SK-N-SH (cell line): ENCODE measurements at regions not wholly inside any gene's neighbourhood (a gene's known extent, or its start where the extent isn't known, plus 50 kb on each side); places are given as distances from the start of the nearest gene placed in this dataset.

Experiments used
- CTCF ChIA-PET: fragments of 300-600, 350-600 bp; formaldehyde crosslinking; extraction: SDS; loops from one replicate; lab custom pipeline; 2021; lab: Yijun Ruan, JAX
- POLR2A ChIA-PET: fragments of 350-600 bp; sonication (Branson Sonifier 250); formaldehyde crosslinking; extraction: SDS; loops from one replicate; lab custom pipeline; 2020; ENCODE audit warnings: antibody characterized with exemption, inconsistent platforms; lab: Yijun Ruan, JAX
- DNase-seq: peaks from one replicate; pipeline ENCODE4 v3.0.0; 2012
- H2AFZ ChIP-seq: fragments of 200-600 bp; sonication (generic); 2 replicates; pipeline ENCODE4 v1.8.1; 2016; ENCODE audit warnings: antibody characterized with exemption, mild to moderate bottlenecking, low read depth
- H3F3A ChIP-seq: fragments of 200-600 bp; sonication (generic); replicated peaks from 2 replicates; pipeline ENCODE3; 2016; ENCODE audit warnings: antibody characterized with exemption, mild to moderate bottlenecking; ENCODE audit not compliant: insufficient read depth
- H3K27ac ChIP-seq, 2 experiments: fragments of 200-500 bp in 1 of 2; fragments of 200-600 bp in 1 of 2; sonication (Bioruptor generic) in 1 of 2; sonication (generic), shearing (Covaris generic) in 1 of 2; 2 replicates each; pipeline versions ENCODE4 v1.5.1 to v1.6.1; 2014 to 2016; ENCODE audit warnings: low read depth in 2 of 2, inconsistent platforms in 1 of 2, low read length in 1 of 2, mild to moderate bottlenecking in 1 of 2, mixed read lengths in 1 of 2
- H3K27me3 ChIP-seq: fragments of 200-600 bp; sonication (generic), shearing (Covaris generic); 2 replicates; pipeline ENCODE4 v1.6.1; 2016; ENCODE audit warnings: mixed run types; ENCODE audit not compliant: insufficient read depth
- H3K36me3 ChIP-seq, 2 experiments: fragments of 200-500 bp in 1 of 2; fragments of 200-600 bp in 1 of 2; sonication (Bioruptor generic) in 1 of 2; sonication (generic) in 1 of 2; replicated peaks in 1 of 2; 2 replicates each; pipeline versions ENCODE3 to v1.5.1; 2014 to 2016; ENCODE audit warnings: low read length in 1 of 2, mild to moderate bottlenecking in 1 of 2; ENCODE audit not compliant: insufficient read depth in 2 of 2, control insufficient read depth in 1 of 2
- H3K4me1 ChIP-seq, 2 experiments: fragments of 200-500 bp in 1 of 2; fragments of 200-600 bp in 1 of 2; sonication (Bioruptor generic) in 1 of 2; sonication (generic), shearing (Covaris generic) in 1 of 2; 2 replicates each; pipeline versions ENCODE4 v1.5.1 to v1.6.1; 2014 to 2016; ENCODE audit warnings: low read depth in 1 of 2, low read length in 1 of 2, mixed run types in 1 of 2; ENCODE audit not compliant: insufficient read depth in 2 of 2, control insufficient read depth in 1 of 2
- H3K4me2 ChIP-seq: fragments of 200-600 bp; sonication (generic), shearing (Covaris generic); 2 replicates; pipeline ENCODE4 v1.6.1; 2017; ENCODE audit warnings: mixed run types
- H3K4me3 ChIP-seq, 2 experiments: fragments of 200-500 bp in 1 of 2; fragments of 200-600 bp in 1 of 2; sonication (Bioruptor generic) in 1 of 2; sonication (generic), shearing (Covaris generic) in 1 of 2; 2 replicates each; pipeline versions ENCODE4 v1.5.1 to v1.8.1; 2014 to 2016; ENCODE audit warnings: low read depth in 2 of 2, inconsistent platforms in 1 of 2, low read length in 1 of 2, mild to moderate bottlenecking in 1 of 2, mixed read lengths in 1 of 2, moderate library complexity in 1 of 2
- H3K79me2 ChIP-seq: fragments of 200-600 bp; sonication (generic); 2 replicates; pipeline ENCODE4 v1.8.1; 2017; ENCODE audit warnings: mild to moderate bottlenecking; ENCODE audit not compliant: insufficient read depth
- H3K9ac ChIP-seq: fragments of 200-600 bp; sonication (generic); 2 replicates; pipeline ENCODE4 v1.6.1; 2017; ENCODE audit warnings: mixed run types
- H3K9me2 ChIP-seq: fragments of 200-600 bp; sonication (generic); 2 replicates; pipeline ENCODE4 v1.6.1; 2017; ENCODE audit warnings: mixed run types
- H3K9me3 ChIP-seq: fragments of 200-600 bp; sonication (generic); 2 replicates; pipeline ENCODE4 v1.6.1; 2017; ENCODE audit warnings: mixed run types, mild to moderate bottlenecking, moderate library complexity
- H4K20me1 ChIP-seq: fragments of 200-600 bp; sonication (generic); 2 replicates; pipeline ENCODE4 v1.6.1; 2017; ENCODE audit warnings: mild to moderate bottlenecking, mixed run types; ENCODE audit not compliant: insufficient read depth
- CTCF ChIP-seq: fragments of 200-600 bp; sonication (generic); IDR thresholded peaks from 2 replicates; pipeline ENCODE4 v1.6.1; 2017; ENCODE audit warnings: antibody characterized with exemption, mild to moderate bottlenecking, moderate library complexity
- ELF1 ChIP-seq: IDR thresholded peaks from 2 replicates; pipeline ENCODE4 v1.4.0; 2012
- EZH2phosphoT487 ChIP-seq: fragments of 200-600 bp; sonication (generic); IDR thresholded peaks from 2 replicates; pipeline ENCODE4 v1.6.1; 2017; ENCODE audit warnings: low read depth, mixed run types, mild to moderate bottlenecking, antibody characterized with exemption, moderate library complexity, borderline replicate concordance
- FOXJ3 ChIP-seq: sonication (generic); formaldehyde crosslinking; IDR thresholded peaks from 2 replicates; pipeline ENCODE4 v1.5.1; 2020; ENCODE audit warnings: mild to moderate bottlenecking, missing genetic modification reagents
- GATA2 ChIP-seq: sonication (generic); formaldehyde crosslinking; IDR thresholded peaks from 2 replicates; pipeline ENCODE4 v1.5.0; 2020; ENCODE audit warnings: mild to moderate bottlenecking, missing genetic modification reagents
- MXI1 ChIP-seq: IDR thresholded peaks from 2 replicates; pipeline ENCODE4 v1.6.1; 2012; ENCODE audit warnings: mild to moderate bottlenecking, low read depth, low read length, improper control_type of control experiment
- NFIC ChIP-seq: IDR thresholded peaks from 2 replicates; pipeline ENCODE4 v1.4.0; 2012; ENCODE audit warnings: borderline replicate concordance
- NRF1 ChIP-seq: IDR thresholded peaks from 2 replicates; pipeline ENCODE4 v1.6.1; 2012; ENCODE audit warnings: low read depth, mild to moderate bottlenecking, low read length
- RCOR1 ChIP-seq: fragments of 150-350 bp; IDR thresholded peaks from 2 replicates; pipeline ENCODE4 v1.6.1; 2017; ENCODE audit warnings: antibody characterized with exemption, low read length
- TAF1 ChIP-seq: IDR thresholded peaks from 2 replicates; pipeline ENCODE4 v1.6.1; 2012; ENCODE audit warnings: low read depth, mild to moderate bottlenecking, low read length, moderate library complexity, borderline replicate concordance
- USF1 ChIP-seq: IDR thresholded peaks from 2 replicates; pipeline ENCODE4 v1.4.0; 2012; ENCODE audit warnings: low read depth, borderline replicate concordance
- ZBTB33 ChIP-seq: IDR thresholded peaks from 2 replicates; pipeline ENCODE4 v1.4.0; 2012; ENCODE audit warnings: low read depth, borderline replicate concordance
- WGBS: methylation state at CpG from one replicate; pipeline ENCODE4 v1.1.6; 2017; ENCODE audit warnings: low lambda C conversion rate; 5-methylcytosine and 5-hydroxymethylcytosine counted together

- Histone ChIP-seq H3K36me3 (no peaks in the 10 kb centered on the region), H3K27ac (no peak overlapping the region), H3K4me2 (no peak overlapping the region), H3K27me3 (peaks cover 15% of the 10 kb centered on the region; the same call in 1 of the 2 replicates), H3K4me1 (no peaks in the 10 kb centered on the region; a peak in 1 of 4 replicates), H2AFZ (no peak overlapping the region), H3K4me3 (no peak overlapping the region), H3K9me2 (no peaks in the 10 kb centered on the region), H3K9me3 (no peaks in the 10 kb centered on the region), H3F3A (no peaks in the 10 kb centered on the region), H3K9ac (no peak overlapping the region), H3K79me2 (no peaks in the 10 kb centered on the region), H4K20me1 (no peaks in the 10 kb centered on the region)
- no peak for TF ChIP-seq ZBTB33
- no peak for TF ChIP-seq USF1
- TF ChIP-seq NRF1 = no peak
- TF ChIP-seq RCOR1 = no peak
- ChIA-PET CTCF (interaction anchor here (1.0 kb wide), 1 partner anchor 45 kb away, joined by 3 read pairs; no protein-coding TSS in a partner anchor), POLR2A (no interaction called here)
- 40% methylated on average over 1 of the region's 1 CpG for WGBS
- DNase-seq = no peak
Observed at GRCh38 chr7:18116661-18117060, 89.0 kb upstream of the PRPS1L1 start.

- no peak overlapping the region for H2AFZ ChIP-seq
- CTCF ChIA-PET = no interaction called here
- no peak overlapping the region for H3K27ac ChIP-seq
- no peak overlapping the region for H3K4me3 ChIP-seq
- TF ChIP-seq FOXJ3 (no peak), NFIC (no peak), ELF1 (no peak), GATA2 (CRISPR knock-in tag) (no peak), ZBTB33 (no peak), TAF1 (no peak), EZH2phosphoT487 (no peak), MXI1 (no peak), CTCF (no peak)
- H3K9ac ChIP-seq = no peak overlapping the region
- no peaks in the 10 kb centered on the region for H3K9me3 ChIP-seq
- H3K27me3 ChIP-seq = peaks cover 15% of the 10 kb centered on the region; the same call in 1 of the 2 replicates
- DNase-seq = no peak
- H3K9me2 ChIP-seq = no peaks in the 10 kb centered on the region
- H3F3A ChIP-seq = no peaks in the 10 kb centered on the region
- H3K79me2 ChIP-seq = no peaks in the 10 kb centered on the region
- no peaks in the 10 kb centered on the region for H4K20me1 ChIP-seq
- no peaks in the 10 kb centered on the region; a peak in 1 of 4 replicates for H3K4me1 ChIP-seq
- POLR2A ChIA-PET = no interaction called here
- H3K36me3 ChIP-seq = no peaks in the 10 kb centered on the region
- 18% methylated on average over 3 of the region's 3 CpGs for WGBS
- no peak overlapping the region for H3K4me2 ChIP-seq
Observed at GRCh38 chr7:18117482-18117881, 89.8 kb upstream of the PRPS1L1 start.
